K562 (cell line): ENCODE measurements at regions not wholly inside any gene's neighbourhood (a gene's known extent, or its start where the extent isn't known, plus 50 kb on each side); places are given as distances from the start of the nearest gene placed in this dataset.
A peak's percentile ranks its signal among the peaks of the same experiment; 100 is the strongest.

Source experiments
- AFF1 ChIP-seq, 2 experiments: fragments of 450-650 bp; IDR thresholded peaks; 2 replicates each; pipeline ENCODE4 v1.6.1; 2018; ENCODE audit warnings: mild to moderate bottlenecking in 2 of 2, low read depth in 1 of 2; ENCODE audit not compliant: partially characterized antibody in 2 of 2
- ATF4 ChIP-seq: fragments of 450-650 bp; formaldehyde crosslinking; IDR thresholded peaks from 2 replicates; pipeline ENCODE4 v1.4.0; 2022; ENCODE audit warnings: mild to moderate bottlenecking, moderate library complexity
- CTBP1 ChIP-seq: fragments of 450-650 bp; IDR thresholded peaks from 2 replicates; pipeline ENCODE4 v1.6.1; 2016; ENCODE audit warnings: borderline replicate concordance
- EP400 ChIP-seq: fragments of 450-650 bp; IDR thresholded peaks from 2 replicates; pipeline ENCODE4 v1.6.1; 2017; ENCODE audit warnings: antibody characterized with exemption, mild to moderate bottlenecking, moderate library complexity
- ESRRA ChIP-seq: fragments of 450-650 bp; IDR thresholded peaks from 2 replicates; pipeline ENCODE4 v1.6.1; 2014; ENCODE audit warnings: low read depth, mild to moderate bottlenecking, moderate library complexity, borderline replicate concordance
- HINFP ChIP-seq: fragments of 450-650 bp; conservative IDR thresholded peaks from 2 replicates; pipeline ENCODE4 v1.6.1; 2016; ENCODE audit warnings: missing genetic modification characterization, low read depth, mild to moderate bottlenecking, control low read depth, missing compliant biosample characterization
- HNRNPLL ChIP-seq: fragments of 200-400 bp; formaldehyde crosslinking; IDR thresholded peaks from 2 replicates; pipeline ENCODE4 v1.6.1; 2017; ENCODE audit warnings: low read length, low read depth, mild to moderate bottlenecking; ENCODE audit not compliant: poor library complexity, severe bottlenecking
- MEIS2 ChIP-seq: fragments of 450-650 bp; IDR thresholded peaks from 2 replicates; pipeline ENCODE4 v1.6.1; 2014; ENCODE audit warnings: mild to moderate bottlenecking; ENCODE audit not compliant: partially characterized antibody
- PREB ChIP-seq: sonication (generic); formaldehyde crosslinking; IDR thresholded peaks from 2 replicates; pipeline ENCODE4 v1.8.1; 2023; ENCODE audit warnings: mild to moderate bottlenecking, missing genetic modification reagents
- PURB ChIP-seq: sonication (generic); formaldehyde crosslinking; IDR thresholded peaks from 2 replicates; pipeline ENCODE4 v1.9.0; 2021; ENCODE audit warnings: low read depth, mild to moderate bottlenecking, missing genetic modification reagents
- SP2 ChIP-seq: IDR thresholded peaks from 2 replicates; pipeline ENCODE4 v1.6.1; 2011; ENCODE audit warnings: mild to moderate bottlenecking, low read depth, low read length, moderate library complexity; ENCODE audit not compliant: poor library complexity, severe bottlenecking; ENCODE audit errors: extremely low read depth
- SRF ChIP-seq, 2 experiments: fragments of 250-450, 450-650 bp in 1 of 2; sonication (Bioruptor Pico) in 1 of 2; sonication (generic) in 1 of 2; formaldehyde crosslinking; IDR thresholded peaks; 2 replicates each; pipeline versions ENCODE4 v1.5.0 to v1.5.1; 2020 to 2022; ENCODE audit warnings: mild to moderate bottlenecking in 1 of 2, missing genetic modification reagents in 1 of 2
- TRIM24 ChIP-seq, 2 experiments: fragments of 450-650 bp; IDR thresholded peaks; 2 replicates each; pipeline ENCODE4 v1.6.1; 2016
- TSC22D4 ChIP-seq: fragments of 450-650 bp; IDR thresholded peaks from 2 replicates; pipeline ENCODE4 v1.6.1; 2016; ENCODE audit warnings: missing genetic modification characterization, missing biosample characterization, control low read depth
- ZNF146 ChIP-seq: IDR thresholded peaks from one replicate; pipeline ENCODE4 v1.6.1; 2018; ENCODE audit warnings: missing compliant biosample characterization; ENCODE audit not compliant: unreplicated experiment
- ZNF175 ChIP-seq: fragments of 200-800 bp; sonication (Bioruptor generic); IDR thresholded peaks from 2 replicates; pipeline ENCODE4 v1.6.1; 2016; ENCODE audit warnings: low read depth, mild to moderate bottlenecking, missing genetic modification characterization, missing compliant biosample characterization
- ZNF408 ChIP-seq: fragments of 250-450 bp; sonication (Bioruptor Pico); IDR thresholded peaks from 2 replicates; pipeline ENCODE4 v1.4.0; 2020; ENCODE audit warnings: low read depth, mild to moderate bottlenecking, moderate library complexity
- ZNF584 ChIP-seq: fragments of 200-800 bp; sonication (Bioruptor generic); IDR thresholded peaks from 2 replicates; pipeline ENCODE4 v1.6.1; 2016; ENCODE audit warnings: low read depth, mild to moderate bottlenecking, missing genetic modification characterization, missing compliant biosample characterization
- ZNF589 ChIP-seq: fragments of 200-800 bp; sonication (Bioruptor generic); IDR thresholded peaks from 2 replicates; pipeline ENCODE4 v1.6.1; 2016; ENCODE audit warnings: low read depth, missing genetic modification characterization, missing compliant biosample characterization
- ZNF707 ChIP-seq: fragments of 250-450 bp; sonication (Bioruptor Pico); conservative IDR thresholded peaks from 2 replicates; pipeline ENCODE4 v1.8.0; 2022; ENCODE audit warnings: inconsistent platforms, mild to moderate bottlenecking, moderate library complexity

DNA sequence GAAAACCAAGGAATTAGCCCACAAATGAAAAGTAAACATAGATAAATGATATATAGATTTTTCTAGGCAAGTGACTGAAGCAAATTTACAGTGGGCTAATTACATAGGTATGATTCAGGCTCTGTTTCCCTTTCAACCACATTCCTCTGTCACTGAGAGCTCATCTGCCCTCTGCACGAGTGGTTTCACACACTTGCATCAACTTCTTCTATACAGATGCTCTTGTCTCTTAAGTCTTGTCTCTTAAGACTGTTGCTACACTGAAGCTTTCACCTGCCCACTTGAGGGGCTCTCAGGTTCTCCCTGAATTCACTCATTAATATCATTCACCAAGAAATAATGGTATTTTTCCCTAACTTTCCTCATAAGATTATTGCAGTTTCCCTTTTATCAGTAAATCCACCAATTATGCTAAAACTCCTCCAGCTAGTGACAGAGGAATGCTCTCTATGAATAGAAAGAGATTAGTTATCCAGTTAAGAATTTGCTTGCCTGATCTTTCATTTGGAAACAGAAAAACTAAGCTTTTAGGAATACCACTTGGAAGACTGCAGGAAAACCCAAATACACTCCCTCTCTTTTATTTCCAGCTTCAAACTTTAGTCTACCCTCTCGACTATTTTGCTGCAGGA lies 95.7 kb downstream of the ELAPOR2 start (continued):
- TF ChIP-seq AFF1 (IDR thresholded peaks at IDR 0.05; ENCODE audit: low read depth in 1 of 2, partially characterized antibody in 2 of 2) (no peak), EP400 (0 out of 2 replicates have a peak, but pooled peaks have one; percentile 17), ZNF146 (CRISPR knock-in tag) (no peak), CTBP1 (peak; percentile 73), SRF (CRISPR knock-in tag; IDR thresholded peaks at IDR 0.05) (no peak), TRIM24 (IDR thresholded peaks at IDR 0.05) (peak in 1 of 2 experiments; percentile 24; a peak in 1 of 4 replicates), MEIS2 (peak; percentile 35), ESRRA (no peak), HNRNPLL (no peak), ZNF589 (CRISPR knock-in tag) (peak; percentile 86; the same call in 1 of the 2 replicates), PREB (CRISPR knock-in tag) (no peak), ATF4 (peak; percentile 76), ZNF584 (CRISPR knock-in tag) (peak; percentile 26; the same call in 1 of the 2 replicates), ZNF707 (CRISPR knock-in tag) (no peak), HINFP (tag) (no peak), PURB (no peak), SP2 (no peak), ZNF175 (peak; percentile 72; the same call in 1 of the 2 replicates), ZNF408 (no peak), TSC22D4 (tag) (no peak)
